ENCODE measurements at regions not wholly inside any gene's neighbourhood (a gene's known extent, or its start where the extent isn't known, plus 50 kb on each side); places are given as distances from the start of the nearest gene placed in this dataset.

DNA sequence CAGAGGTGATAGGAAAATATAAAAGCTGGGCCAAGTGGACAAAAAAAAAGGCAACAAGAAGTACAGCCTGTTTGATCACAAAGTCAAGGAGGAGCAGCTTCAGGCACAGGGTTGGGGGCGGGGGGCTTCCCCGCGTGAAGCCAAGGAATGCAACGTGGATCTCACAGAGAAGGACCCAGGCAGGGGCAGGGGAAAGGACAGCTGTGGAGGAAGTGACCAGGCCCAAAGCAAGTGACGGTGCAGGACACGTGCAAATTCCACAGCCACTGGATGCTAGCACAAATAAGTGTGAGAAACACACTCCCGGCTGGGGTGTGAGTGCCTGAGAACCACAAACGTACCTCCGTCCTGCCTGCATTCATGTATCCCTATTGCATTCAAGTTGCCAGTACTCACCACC is 77.7 kb upstream of the DSCAM start:
- Histone ChIP-seq H3K9me3 (ENCODE audit: control insufficient read depth in 2 of 3, insufficient read depth in 1 of 3, low read length in 3 of 3) (no peaks in the 10 kb centered on the region), H3K4me3 (ENCODE audit: low read length in 3 of 3) (no peak overlapping the region), H3K9ac (ENCODE audit: low read length in 3 of 3) (no peak overlapping the region), H3K36me3 (ENCODE audit: control insufficient read depth in 2 of 3, insufficient read depth in 3 of 3, low read length in 3 of 3) (no peaks in the 10 kb centered on the region), H3K27me3 (ENCODE audit: control insufficient read depth, insufficient read depth, low read length) (no peaks in the 10 kb centered on the region), H3K27ac (ENCODE audit: low read depth in 2 of 2, low read length in 2 of 2) (no peak overlapping the region), H3K4me1 (ENCODE audit: control insufficient read depth in 2 of 3, insufficient read depth in 2 of 3, low read depth in 1 of 3, low read length in 3 of 3) (no peaks in the 10 kb centered on the region)
- FAIRE-seq (no peak), DNase-seq (no peak)
- TF ChIP-seq, protein P1, sequence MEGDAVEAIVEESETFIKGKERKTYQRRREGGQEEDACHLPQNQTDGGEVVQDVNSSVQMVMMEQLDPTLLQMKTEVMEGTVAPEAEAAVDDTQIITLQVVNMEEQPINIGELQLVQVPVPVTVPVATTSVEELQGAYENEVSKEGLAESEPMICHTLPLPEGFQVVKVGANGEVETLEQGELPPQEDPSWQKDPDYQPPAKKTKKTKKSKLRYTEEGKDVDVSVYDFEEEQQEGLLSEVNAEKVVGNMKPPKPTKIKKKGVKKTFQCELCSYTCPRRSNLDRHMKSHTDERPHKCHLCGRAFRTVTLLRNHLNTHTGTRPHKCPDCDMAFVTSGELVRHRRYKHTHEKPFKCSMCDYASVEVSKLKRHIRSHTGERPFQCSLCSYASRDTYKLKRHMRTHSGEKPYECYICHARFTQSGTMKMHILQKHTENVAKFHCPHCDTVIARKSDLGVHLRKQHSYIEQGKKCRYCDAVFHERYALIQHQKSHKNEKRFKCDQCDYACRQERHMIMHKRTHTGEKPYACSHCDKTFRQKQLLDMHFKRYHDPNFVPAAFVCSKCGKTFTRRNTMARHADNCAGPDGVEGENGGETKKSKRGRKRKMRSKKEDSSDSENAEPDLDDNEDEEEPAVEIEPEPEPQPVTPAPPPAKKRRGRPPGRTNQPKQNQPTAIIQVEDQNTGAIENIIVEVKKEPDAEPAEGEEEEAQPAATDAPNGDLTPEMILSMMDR (IDR thresholded peaks at IDR 0.05; ENCODE audit: borderline replicate concordance, extremely low read depth, insufficient read depth) = no peak
- intact Hi-C loops (cut with DNase I) = no loop called here

DNA sequence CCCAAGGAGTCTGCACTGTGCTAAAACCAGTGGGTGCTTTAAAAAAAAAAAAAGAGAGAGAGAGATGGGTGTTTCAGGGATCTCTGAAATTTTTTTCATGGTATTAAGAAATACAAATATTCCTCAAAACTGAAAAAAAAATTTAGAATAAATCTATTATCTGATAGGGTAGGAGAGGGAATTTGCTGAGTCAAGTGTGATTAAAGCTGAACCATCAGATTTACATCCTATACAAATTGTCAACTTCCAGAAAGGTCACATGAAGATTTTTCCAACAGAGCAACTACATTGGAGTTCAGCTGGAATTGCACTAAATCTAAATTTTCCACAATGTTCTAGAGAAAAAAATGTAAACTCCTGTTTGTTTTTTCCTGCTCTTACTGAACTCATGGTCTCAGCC is 79.3 kb upstream of the DSCAM start:
- H3K27me3 ChIP-seq (ENCODE audit: control insufficient read depth, insufficient read depth, low read length) = no peaks in the 10 kb centered on the region
- no peaks in the 10 kb centered on the region for H3K36me3 ChIP-seq (ENCODE audit: control insufficient read depth in 2 of 3, insufficient read depth in 3 of 3, low read length in 3 of 3)
- H3K27ac ChIP-seq (ENCODE audit: low read depth in 2 of 2, low read length in 2 of 2) = no peak overlapping the region
- TF ChIP-seq, protein P1 (IDR thresholded peaks at IDR 0.05; ENCODE audit: borderline replicate concordance, extremely low read depth, insufficient read depth) = no peak
- intact Hi-C loops (cut with DNase I) = no loop called here
- H3K9ac ChIP-seq (ENCODE audit: low read length in 3 of 3) = no peak overlapping the region
- no peak overlapping the region for H3K4me3 ChIP-seq (ENCODE audit: low read length in 3 of 3)
- DNase-seq (no peak), FAIRE-seq (no peak)
- no peaks in the 10 kb centered on the region for H3K4me1 ChIP-seq (ENCODE audit: control insufficient read depth in 2 of 3, insufficient read depth in 2 of 3, low read depth in 1 of 3, low read length in 3 of 3)
- H3K9me3 ChIP-seq (ENCODE audit: control insufficient read depth in 2 of 3, insufficient read depth in 1 of 3, low read length in 3 of 3) = no peaks in the 10 kb centered on the region

DNA sequence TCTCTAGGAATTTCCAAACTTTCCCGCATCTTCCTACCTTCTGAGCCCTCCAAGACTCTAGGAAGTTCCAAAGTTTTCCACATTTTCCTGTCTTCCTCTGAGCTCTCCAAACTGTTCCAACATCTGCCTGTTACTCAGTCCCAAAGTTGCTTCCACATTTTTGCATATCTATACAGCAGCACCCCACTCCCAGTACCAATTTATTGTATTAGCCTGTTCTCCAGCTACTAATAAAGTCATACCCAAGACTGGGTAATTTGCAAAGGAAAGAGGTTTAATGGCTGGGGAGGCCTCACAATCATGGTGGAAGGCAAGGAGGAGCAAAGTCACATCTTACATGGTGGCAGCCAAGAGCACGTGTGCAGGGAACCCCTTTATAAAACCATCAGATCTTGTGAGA is 82.9 kb upstream of the DSCAM start:
- Histone ChIP-seq H3K9ac (ENCODE audit: low read length in 3 of 3) (no peak overlapping the region), H3K4me3 (ENCODE audit: low read length in 3 of 3) (no peak overlapping the region), H3K27me3 (ENCODE audit: control insufficient read depth, insufficient read depth, low read length) (no peaks in the 10 kb centered on the region), H3K9me3 (ENCODE audit: control insufficient read depth in 2 of 3, insufficient read depth in 1 of 3, low read length in 3 of 3) (no peaks in the 10 kb centered on the region), H3K36me3 (ENCODE audit: control insufficient read depth in 2 of 3, insufficient read depth in 3 of 3, low read length in 3 of 3) (no peaks in the 10 kb centered on the region), H3K4me1 (ENCODE audit: control insufficient read depth in 2 of 3, insufficient read depth in 2 of 3, low read depth in 1 of 3, low read length in 3 of 3) (no peaks in the 10 kb centered on the region), H3K27ac (ENCODE audit: low read depth in 2 of 2, low read length in 2 of 2) (no peak overlapping the region)
- intact Hi-C loops (cut with DNase I) = no loop called here
- TF ChIP-seq, protein P1 (IDR thresholded peaks at IDR 0.05; ENCODE audit: borderline replicate concordance, extremely low read depth, insufficient read depth) = no peak
- DNase-seq = no peak
- no peak for FAIRE-seq

DNA sequence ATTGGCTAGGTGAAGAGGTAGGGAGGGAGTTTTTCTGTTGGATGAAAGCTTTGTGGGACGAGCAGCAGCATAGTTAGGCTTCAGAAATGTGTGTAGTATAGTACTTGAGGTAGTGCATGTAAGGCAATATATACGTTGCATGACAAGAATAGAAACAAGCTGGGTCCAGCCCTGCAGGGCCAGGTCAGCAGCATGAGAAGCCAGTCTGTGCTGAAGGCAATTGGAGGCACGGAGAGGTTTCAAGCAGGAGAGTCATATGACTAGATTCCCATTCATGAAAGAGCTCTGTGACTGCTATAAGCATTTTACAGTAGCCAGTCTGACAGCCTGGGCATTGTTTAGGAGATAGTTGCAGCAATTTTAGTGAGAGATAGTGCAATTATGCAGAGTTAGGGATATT is 84.2 kb upstream of the DSCAM start:
- intact Hi-C loops (cut with DNase I) = no loop called here
- Histone ChIP-seq H3K27ac (ENCODE audit: low read depth in 2 of 2, low read length in 2 of 2) (no peak overlapping the region), H3K9ac (ENCODE audit: low read length in 3 of 3) (no peak overlapping the region), H3K4me3 (ENCODE audit: low read length in 3 of 3) (no peak overlapping the region), H3K36me3 (ENCODE audit: control insufficient read depth in 2 of 3, insufficient read depth in 3 of 3, low read length in 3 of 3) (no peaks in the 10 kb centered on the region), H3K4me1 (ENCODE audit: control insufficient read depth in 2 of 3, insufficient read depth in 2 of 3, low read depth in 1 of 3, low read length in 3 of 3) (no peaks in the 10 kb centered on the region), H3K9me3 (ENCODE audit: control insufficient read depth in 2 of 3, insufficient read depth in 1 of 3, low read length in 3 of 3) (no peaks in the 10 kb centered on the region), H3K27me3 (ENCODE audit: control insufficient read depth, insufficient read depth, low read length) (no peaks in the 10 kb centered on the region)
- FAIRE-seq (no peak), DNase-seq (no peak)
- TF ChIP-seq, protein P1 (IDR thresholded peaks at IDR 0.05; ENCODE audit: borderline replicate concordance, extremely low read depth, insufficient read depth) = no peak
